Mesenchymal stem cell (in vitro differentiated cells and primary cell): ENCODE measurements at regions not wholly inside any gene's neighbourhood (a gene's known extent, or its start where the extent isn't known, plus 50 kb on each side); places are given as distances from the start of the nearest gene placed in this dataset.
A peak's percentile ranks its signal among the peaks of the same experiment; 100 is the strongest.

Experiments used
- DNase-seq: peaks from one replicate; pipeline ENCODE4 v3.0.0-alpha.2; 2013
- H2AFZ ChIP-seq: one replicate; pipeline ENCODE4 v1.6.1; 2013; ENCODE audit warnings: low read depth, mild to moderate bottlenecking, control low read depth, inconsistent platforms, low read length, moderate library complexity
- H2AK5ac ChIP-seq: 2 replicates; pipeline ENCODE4 v1.6.1; 2013; ENCODE audit warnings: low read length, moderate library complexity, mild to moderate bottlenecking, inconsistent platforms; ENCODE audit not compliant: severe bottlenecking
- H2BK120ac ChIP-seq: one replicate; pipeline ENCODE4 v1.6.1; 2013; ENCODE audit warnings: low read depth, mild to moderate bottlenecking, inconsistent platforms, low read length, moderate library complexity
- H2BK12ac ChIP-seq, 2 experiments: one replicate each; pipeline ENCODE4 v1.6.1; 2013; ENCODE audit warnings: inconsistent platforms in 2 of 2, low read length in 2 of 2, mild to moderate bottlenecking in 2 of 2, moderate library complexity in 2 of 2, control low read depth in 1 of 2
- H2BK15ac ChIP-seq: one replicate; pipeline ENCODE4 v1.6.1; 2013; ENCODE audit warnings: mild to moderate bottlenecking, low read depth, inconsistent platforms; ENCODE audit not compliant: poor library complexity, severe bottlenecking
- H2BK5ac ChIP-seq: 2 replicates; pipeline ENCODE4 v1.6.1; 2013; ENCODE audit warnings: low read depth, mild to moderate bottlenecking, low read length, control low read depth, inconsistent platforms; ENCODE audit not compliant: poor library complexity, severe bottlenecking
- H3K14ac ChIP-seq, 2 experiments: one replicate each; pipeline ENCODE4 v1.6.1; 2013; ENCODE audit warnings: inconsistent platforms in 2 of 2, low read length in 2 of 2, control low read depth in 1 of 2, mild to moderate bottlenecking in 1 of 2, moderate library complexity in 1 of 2
- H3K18ac ChIP-seq, 2 experiments: one replicate each; pipeline ENCODE4 v1.6.1; 2013; ENCODE audit warnings: inconsistent platforms in 2 of 2, low read length in 2 of 2, control low read depth in 1 of 2, low read depth in 1 of 2, mild to moderate bottlenecking in 1 of 2
- H3K23ac ChIP-seq, 2 experiments: one replicate each; pipeline ENCODE4 v1.6.1; 2013; ENCODE audit warnings: inconsistent platforms in 2 of 2, low read length in 2 of 2, mild to moderate bottlenecking in 2 of 2, moderate library complexity in 2 of 2, control low read depth in 1 of 2
- H3K27ac ChIP-seq: 2 replicates; pipeline ENCODE4 v1.5.1; 2013; ENCODE audit warnings: mild to moderate bottlenecking, moderate library complexity, low read length, control low read depth, inconsistent platforms; ENCODE audit not compliant: poor library complexity, severe bottlenecking
- H3K27me3 ChIP-seq, 2 experiments: 2 replicates each; pipeline versions ENCODE4 v1.6.1 to v1.7.0; 2013; ENCODE audit warnings: low read length in 2 of 2, mild to moderate bottlenecking in 2 of 2, moderate library complexity in 2 of 2, control low read depth in 1 of 2, inconsistent platforms in 1 of 2; ENCODE audit not compliant: control insufficient read depth in 1 of 2, insufficient read depth in 1 of 2
- H3K36me3 ChIP-seq, 2 experiments: 2 replicates each; pipeline versions ENCODE4 v1.6.1 to v1.7.0; 2013; ENCODE audit warnings: low read length in 2 of 2, control low read depth in 1 of 2, inconsistent platforms in 1 of 2, low read depth in 1 of 2, mild to moderate bottlenecking in 1 of 2; ENCODE audit not compliant: insufficient read depth in 2 of 2, control insufficient read depth in 1 of 2
- H3K4ac ChIP-seq, 2 experiments: one replicate each; pipeline ENCODE4 v1.6.1; 2013; ENCODE audit warnings: inconsistent platforms in 2 of 2, low read length in 2 of 2, mild to moderate bottlenecking in 2 of 2, moderate library complexity in 2 of 2, control low read depth in 1 of 2, low read depth in 1 of 2
- H3K4me1 ChIP-seq: 2 replicates; pipeline ENCODE4 v1.6.1; 2013; ENCODE audit warnings: low read depth, low read length, control low read depth; ENCODE audit not compliant: control insufficient read depth, insufficient read depth
- H3K4me2 ChIP-seq: 2 replicates; pipeline ENCODE4 v1.6.1; 2013; ENCODE audit warnings: low read length, mild to moderate bottlenecking, inconsistent platforms; ENCODE audit not compliant: poor library complexity, severe bottlenecking
- H3K4me3 ChIP-seq, 2 experiments: 2 replicates each; pipeline versions ENCODE4 v1.5.1 to v1.7.0; 2013; ENCODE audit warnings: low read length in 2 of 2, mild to moderate bottlenecking in 2 of 2, control low read depth in 1 of 2, low read depth in 1 of 2; ENCODE audit not compliant: insufficient read depth in 1 of 2
- H3K79me1 ChIP-seq: replicated peaks from 2 replicates; pipeline ENCODE4 v1.6.1; 2013; ENCODE audit warnings: mild to moderate bottlenecking, control low read depth, low read length, inconsistent platforms; ENCODE audit not compliant: poor library complexity, severe bottlenecking
- H3K9ac ChIP-seq: 2 replicates; pipeline ENCODE4 v1.7.0; 2013; ENCODE audit warnings: mild to moderate bottlenecking, low read length, moderate library complexity
- H3K9me3 ChIP-seq: 2 replicates; pipeline ENCODE4 v1.7.0; 2013; ENCODE audit warnings: mild to moderate bottlenecking, low read length; ENCODE audit not compliant: control insufficient read depth
- H4K8ac ChIP-seq: one replicate; pipeline ENCODE4 v1.6.1; 2013; ENCODE audit warnings: inconsistent platforms, mild to moderate bottlenecking, low read length, moderate library complexity
- H4K91ac ChIP-seq: one replicate; pipeline ENCODE4 v1.6.1; 2013; ENCODE audit warnings: mild to moderate bottlenecking, low read length, inconsistent platforms
- WGBS: methylation state at CpG from one replicate; pipeline ENCODE4 v1.1.7; 2013; ENCODE audit warnings: mixed read lengths; 5-methylcytosine and 5-hydroxymethylcytosine counted together

GRCh38 chr13:109655611-109656010, 130.8 kb downstream of the IRS2 start:
- H3K14ac ChIP-seq, result no peak overlapping the region
- H2BK120ac ChIP-seq, result no peak overlapping the region
- H3K4me3 ChIP-seq, result peak overlapping the region in 1 of 2 experiments; percentile 32
- no peak overlapping the region for H2BK15ac ChIP-seq
- no peak overlapping the region for H3K4ac ChIP-seq
- 98% methylated on average over 5 of the region's 5 CpGs for WGBS
- no peak for DNase-seq
- no peak overlapping the region for H3K23ac ChIP-seq
- H3K9me3 ChIP-seq, result no peaks in the 10 kb centered on the region
- H2AK5ac ChIP-seq, result no peak overlapping the region
- H4K91ac ChIP-seq, result no peak overlapping the region
- no peak overlapping the region for H2AFZ ChIP-seq
- H4K8ac ChIP-seq, result no peak overlapping the region
- H2BK12ac ChIP-seq, result peak overlapping the region in 1 of 2 experiments; percentile 54
- H3K9ac ChIP-seq, result no peak overlapping the region
- peak overlapping the region in 1 of 2 experiments; percentile 46 for H3K18ac ChIP-seq
- H2BK5ac ChIP-seq, result no peak overlapping the region
- H3K4me1 ChIP-seq, result no peaks in the 10 kb centered on the region
- no peak overlapping the region for H3K4me2 ChIP-seq
- H3K36me3 ChIP-seq, result no peaks in the 10 kb centered on the region
- no peaks in the 10 kb centered on the region for H3K79me1 ChIP-seq
- no peaks in the 10 kb centered on the region for H3K27me3 ChIP-seq
- no peak overlapping the region for H3K27ac ChIP-seq

- Histone ChIP-seq H2BK120ac (no peak overlapping the region), H3K4me2 (no peak overlapping the region), H3K4ac (no peak overlapping the region), H2BK12ac (no peak overlapping the region), H2BK5ac (no peak overlapping the region), H4K8ac (no peak overlapping the region), H3K27ac (no peak overlapping the region), H4K91ac (no peak overlapping the region), H3K9ac (no peak overlapping the region), H3K4me3 (peak overlapping the region in 1 of 2 experiments; percentile 32), H2AK5ac (no peak overlapping the region), H2AFZ (no peak overlapping the region), H3K4me1 (no peaks in the 10 kb centered on the region), H2BK15ac (no peak overlapping the region), H3K27me3 (no peaks in the 10 kb centered on the region), H3K23ac (no peak overlapping the region), H3K79me1 (no peaks in the 10 kb centered on the region), H3K36me3 (no peaks in the 10 kb centered on the region), H3K14ac (no peak overlapping the region), H3K9me3 (no peaks in the 10 kb centered on the region), H3K18ac (no peak overlapping the region)
- WGBS, result no CpG with 5 or more reads among the region's 1 CpG
- peak; percentile 23 for DNase-seq
Measured at GRCh38 chr13:109655206-109655600, 131.2 kb downstream of the IRS2 start.

- Histone ChIP-seq H3K4me1 (no peaks in the 10 kb centered on the region), H4K8ac (no peak overlapping the region), H2BK5ac (no peak overlapping the region)
Measured at GRCh38 chr13:109654341-109655205, 131.8 kb downstream of the IRS2 start.

GRCh38 chr13:109652531-109652930, 133.9 kb downstream of the IRS2 start:
- Histone ChIP-seq H2AFZ (no peak overlapping the region), H3K4me2 (no peak overlapping the region), H2AK5ac (no peak overlapping the region), H3K4me3 (no peak overlapping the region), H4K91ac (no peak overlapping the region), H3K4me1 (no peaks in the 10 kb centered on the region), H3K9me3 (no peaks in the 10 kb centered on the region), H2BK5ac (no peak overlapping the region), H3K23ac (no peak overlapping the region), H3K36me3 (no peaks in the 10 kb centered on the region), H3K14ac (no peak overlapping the region), H3K27ac (no peak overlapping the region), H3K4ac (no peak overlapping the region), H3K79me1 (no peaks in the 10 kb centered on the region), H2BK15ac (no peak overlapping the region), H3K9ac (no peak overlapping the region), H4K8ac (no peak overlapping the region), H3K18ac (no peak overlapping the region), H2BK12ac (no peak overlapping the region), H2BK120ac (no peak overlapping the region), H3K27me3 (no peaks in the 10 kb centered on the region)
- DNase-seq, result peak; percentile 63
- 32% methylated on average over 2 of the region's 3 CpGs for WGBS

More at GRCh38 chr13:109654341-109655205, 131.8 kb downstream of the IRS2 start:
- peak overlapping the region in 1 of 2 experiments; percentile 92 for H3K18ac ChIP-seq
- no peak overlapping the region for H3K4ac ChIP-seq
- DNase-seq, result peak; percentile 55
- no peak overlapping the region for H3K9ac ChIP-seq
- no peak overlapping the region for H2AFZ ChIP-seq
- H2AK5ac ChIP-seq, result no peak overlapping the region
- no peak overlapping the region for H2BK15ac ChIP-seq
- H3K79me1 ChIP-seq, result no peaks in the 10 kb centered on the region
- H2BK120ac ChIP-seq, result no peak overlapping the region
- H3K27ac ChIP-seq, result no peak overlapping the region
- H3K14ac ChIP-seq, result peak overlapping the region in 1 of 2 experiments; percentile 88
- peak overlapping the region; percentile 22 for H4K91ac ChIP-seq
- no peaks in the 10 kb centered on the region for H3K9me3 ChIP-seq
- no peaks in the 10 kb centered on the region for H3K27me3 ChIP-seq
- peak overlapping the region in 1 of 2 experiments; percentile 64 for H2BK12ac ChIP-seq
- no peak overlapping the region for H3K4me2 ChIP-seq
- 82% methylated on average over 17 of the region's 17 CpGs for WGBS
- H3K36me3 ChIP-seq, result no peaks in the 10 kb centered on the region
- H3K23ac ChIP-seq, result no peak overlapping the region
- H3K4me3 ChIP-seq, result peak overlapping the region in 1 of 2 experiments; percentile 40
